GM23338 (cell line): ENCODE measurements at regions not wholly inside any gene's neighbourhood (a gene's known extent, or its start where the extent isn't known, plus 50 kb on each side); places are given as distances from the start of the nearest gene placed in this dataset.

ENCODE experiments used
- EZH2 ChIP-seq: fragments of 200-600 bp; sonication (generic); IDR thresholded peaks from one replicate; pipeline ENCODE4 v1.8.0; 2017; ENCODE audit warnings: antibody characterized with exemption, mild to moderate bottlenecking, low read depth; ENCODE audit not compliant: unreplicated experiment
- TF ChIP-seq, protein P1 (sequence below), 2 experiments: fragments of 200-600 bp in 1 of 2; sonication (generic) in 1 of 2; conservative IDR thresholded peaks; 2 replicates each; pipeline versions ENCODE4 v1.5.1 to v1.6.1; 2016 to 2017; ENCODE audit warnings: antibody characterized with exemption in 2 of 2, low read depth in 2 of 2, mild to moderate bottlenecking in 2 of 2, moderate library complexity in 1 of 2
- TF ChIP-seq, protein P2 (sequence below): IDR thresholded peaks from one replicate; pipeline ENCODE4 v1.6.1; 2018; ENCODE audit warnings: antibody characterized with exemption; ENCODE audit not compliant: unreplicated experiment

DNA sequence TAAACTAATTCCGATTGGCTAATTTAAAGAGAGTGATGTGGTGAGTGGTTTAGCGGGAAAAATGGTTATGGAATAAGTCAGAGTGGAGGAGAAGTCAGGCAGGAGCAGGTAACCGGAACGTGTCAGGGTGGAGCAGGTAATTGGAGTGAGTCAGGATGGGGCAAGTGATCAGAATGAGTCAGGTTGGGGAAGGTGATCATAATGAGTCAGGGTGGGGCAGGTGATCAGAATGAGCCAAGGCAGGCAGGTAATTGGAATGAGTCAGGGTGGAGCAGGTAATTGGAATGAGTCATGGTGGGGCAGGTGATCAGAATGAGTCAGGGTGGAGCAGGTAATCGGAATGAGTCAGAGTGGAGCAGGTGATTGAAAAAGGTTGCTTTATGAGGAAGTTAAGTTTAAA lies 101.4 kb downstream of the TMEM167A start:
- no peak for TF ChIP-seq EZH2
- TF ChIP-seq, protein P1, sequence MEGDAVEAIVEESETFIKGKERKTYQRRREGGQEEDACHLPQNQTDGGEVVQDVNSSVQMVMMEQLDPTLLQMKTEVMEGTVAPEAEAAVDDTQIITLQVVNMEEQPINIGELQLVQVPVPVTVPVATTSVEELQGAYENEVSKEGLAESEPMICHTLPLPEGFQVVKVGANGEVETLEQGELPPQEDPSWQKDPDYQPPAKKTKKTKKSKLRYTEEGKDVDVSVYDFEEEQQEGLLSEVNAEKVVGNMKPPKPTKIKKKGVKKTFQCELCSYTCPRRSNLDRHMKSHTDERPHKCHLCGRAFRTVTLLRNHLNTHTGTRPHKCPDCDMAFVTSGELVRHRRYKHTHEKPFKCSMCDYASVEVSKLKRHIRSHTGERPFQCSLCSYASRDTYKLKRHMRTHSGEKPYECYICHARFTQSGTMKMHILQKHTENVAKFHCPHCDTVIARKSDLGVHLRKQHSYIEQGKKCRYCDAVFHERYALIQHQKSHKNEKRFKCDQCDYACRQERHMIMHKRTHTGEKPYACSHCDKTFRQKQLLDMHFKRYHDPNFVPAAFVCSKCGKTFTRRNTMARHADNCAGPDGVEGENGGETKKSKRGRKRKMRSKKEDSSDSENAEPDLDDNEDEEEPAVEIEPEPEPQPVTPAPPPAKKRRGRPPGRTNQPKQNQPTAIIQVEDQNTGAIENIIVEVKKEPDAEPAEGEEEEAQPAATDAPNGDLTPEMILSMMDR (conservative IDR thresholded peaks at IDR 0.05; ENCODE audit: low read depth in 2 of 2): no peak
- TF ChIP-seq, protein P2, sequence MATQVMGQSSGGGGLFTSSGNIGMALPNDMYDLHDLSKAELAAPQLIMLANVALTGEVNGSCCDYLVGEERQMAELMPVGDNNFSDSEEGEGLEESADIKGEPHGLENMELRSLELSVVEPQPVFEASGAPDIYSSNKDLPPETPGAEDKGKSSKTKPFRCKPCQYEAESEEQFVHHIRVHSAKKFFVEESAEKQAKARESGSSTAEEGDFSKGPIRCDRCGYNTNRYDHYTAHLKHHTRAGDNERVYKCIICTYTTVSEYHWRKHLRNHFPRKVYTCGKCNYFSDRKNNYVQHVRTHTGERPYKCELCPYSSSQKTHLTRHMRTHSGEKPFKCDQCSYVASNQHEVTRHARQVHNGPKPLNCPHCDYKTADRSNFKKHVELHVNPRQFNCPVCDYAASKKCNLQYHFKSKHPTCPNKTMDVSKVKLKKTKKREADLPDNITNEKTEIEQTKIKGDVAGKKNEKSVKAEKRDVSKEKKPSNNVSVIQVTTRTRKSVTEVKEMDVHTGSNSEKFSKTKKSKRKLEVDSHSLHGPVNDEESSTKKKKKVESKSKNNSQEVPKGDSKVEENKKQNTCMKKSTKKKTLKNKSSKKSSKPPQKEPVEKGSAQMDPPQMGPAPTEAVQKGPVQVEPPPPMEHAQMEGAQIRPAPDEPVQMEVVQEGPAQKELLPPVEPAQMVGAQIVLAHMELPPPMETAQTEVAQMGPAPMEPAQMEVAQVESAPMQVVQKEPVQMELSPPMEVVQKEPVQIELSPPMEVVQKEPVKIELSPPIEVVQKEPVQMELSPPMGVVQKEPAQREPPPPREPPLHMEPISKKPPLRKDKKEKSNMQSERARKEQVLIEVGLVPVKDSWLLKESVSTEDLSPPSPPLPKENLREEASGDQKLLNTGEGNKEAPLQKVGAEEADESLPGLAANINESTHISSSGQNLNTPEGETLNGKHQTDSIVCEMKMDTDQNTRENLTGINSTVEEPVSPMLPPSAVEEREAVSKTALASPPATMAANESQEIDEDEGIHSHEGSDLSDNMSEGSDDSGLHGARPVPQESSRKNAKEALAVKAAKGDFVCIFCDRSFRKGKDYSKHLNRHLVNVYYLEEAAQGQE: no peak
